ENCODE measurements at regions not wholly inside any gene's neighbourhood (a gene's known extent, or its start where the extent isn't known, plus 50 kb on each side); places are given as distances from the start of the nearest gene placed in this dataset.

- no peak for DNase-seq
Observed at GRCh38 chrX:131779741-131780140, 235.9 kb downstream of the OR13H1 start.

GRCh38 chrX:131782646-131783045 is 238.8 kb downstream of the OR13H1 start:
- no peak for DNase-seq

- no peak for DNase-seq
Observed at GRCh38 chrX:131783555-131784308, 239.4 kb upstream of the STK26 start.

GRCh38 chrX:131789664-131790063 is 233.4 kb upstream of the STK26 start:
- no peak for DNase-seq

GRCh38 chrX:131791608-131792355 is 231.3 kb upstream of the STK26 start:
- DNase-seq, result no peak

GRCh38 chrX:131792356-131792749 is 230.7 kb upstream of the STK26 start:
- DNase-seq, result peak; percentile 16

GRCh38 chrX:131792789-131793462 is 230.2 kb upstream of the STK26 start:
- DNase-seq, result peak; percentile 5

GRCh38 chrX:131795442-131796229 is 227.5 kb upstream of the STK26 start:
- DNase-seq, result no peak

- no peak for DNase-seq
Observed at GRCh38 chrX:131801066-131801465, 222.0 kb upstream of the STK26 start.

- no peak for DNase-seq
Observed at GRCh38 chrX:131801911-131802310, 221.2 kb upstream of the STK26 start.

- DNase-seq, result no peak
Observed at GRCh38 chrX:131802836-131803626, 220.1 kb upstream of the STK26 start.

GRCh38 chrX:131812847-131813825 is 210.0 kb upstream of the STK26 start:
- no peak for DNase-seq

- no peak for DNase-seq
Observed at GRCh38 chrX:131816551-131817136, 206.5 kb upstream of the STK26 start.

- no peak for DNase-seq
Observed at GRCh38 chrX:131818297-131818936, 204.7 kb upstream of the STK26 start.

GRCh38 chrX:131821945-131822622 is 201.0 kb upstream of the STK26 start:
- no peak for DNase-seq

GRCh38 chrX:131826572-131826971 is 196.5 kb upstream of the STK26 start:
- DNase-seq, result no peak

GRCh38 chrX:131827935-131828334 is 195.2 kb upstream of the STK26 start:
- DNase-seq, result no peak

- DNase-seq, result no peak
Observed at GRCh38 chrX:131828482-131828881, 194.6 kb upstream of the STK26 start.
